AG09309 (cell line): ENCODE measurements at regions not wholly inside any gene's neighbourhood (a gene's known extent, or its start where the extent isn't known, plus 50 kb on each side); places are given as distances from the start of the nearest gene placed in this dataset.

Source experiments
- DNase-seq: peaks from one replicate; pipeline ENCODE4 v3.0.0-alpha.2; 2010; ENCODE audit warnings: low read depth
- H3K4me3 ChIP-seq: 2 replicates; pipeline ENCODE4 v1.5.1; 2011; ENCODE audit warnings: mild to moderate bottlenecking, low read depth, low read length, moderate library complexity; ENCODE audit not compliant: control insufficient read depth
- CTCF ChIP-seq: IDR thresholded peaks from 2 replicates; pipeline ENCODE4 v1.5.1; 2011; ENCODE audit warnings: mild to moderate bottlenecking, low read depth, low read length, inconsistent platforms; ENCODE audit not compliant: insufficient read depth, control insufficient read depth; ENCODE audit errors: missing control alignments

GRCh38 chr2:204260901-204261300 is 284.4 kb upstream of the PARD3B start:
- TF ChIP-seq CTCF, result no peak
- no peak overlapping the region for H3K4me3 ChIP-seq
- DNase-seq, result no peak

DNA sequence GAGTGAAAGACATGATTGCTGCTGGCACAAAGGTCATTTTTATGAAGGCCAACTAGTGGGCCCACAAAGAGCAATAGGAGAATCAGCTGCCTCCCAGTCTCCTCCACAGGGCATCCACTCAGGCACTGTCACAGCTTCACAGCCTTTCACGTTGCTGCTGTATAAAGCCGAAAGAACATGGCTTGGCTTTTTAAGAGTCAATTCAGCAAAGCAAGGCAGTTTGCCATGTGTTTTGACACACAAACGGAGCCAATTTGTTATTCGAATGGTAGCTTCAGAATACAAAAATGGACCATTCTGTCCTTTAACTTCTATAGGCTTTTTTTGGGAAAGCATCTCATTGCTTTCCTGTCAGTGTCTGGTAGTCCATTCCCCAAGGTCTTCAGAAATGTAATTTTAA is 283.4 kb upstream of the PARD3B start:
- no peak overlapping the region for H3K4me3 ChIP-seq
- TF ChIP-seq CTCF, result no peak
- DNase-seq, result no peak

DNA sequence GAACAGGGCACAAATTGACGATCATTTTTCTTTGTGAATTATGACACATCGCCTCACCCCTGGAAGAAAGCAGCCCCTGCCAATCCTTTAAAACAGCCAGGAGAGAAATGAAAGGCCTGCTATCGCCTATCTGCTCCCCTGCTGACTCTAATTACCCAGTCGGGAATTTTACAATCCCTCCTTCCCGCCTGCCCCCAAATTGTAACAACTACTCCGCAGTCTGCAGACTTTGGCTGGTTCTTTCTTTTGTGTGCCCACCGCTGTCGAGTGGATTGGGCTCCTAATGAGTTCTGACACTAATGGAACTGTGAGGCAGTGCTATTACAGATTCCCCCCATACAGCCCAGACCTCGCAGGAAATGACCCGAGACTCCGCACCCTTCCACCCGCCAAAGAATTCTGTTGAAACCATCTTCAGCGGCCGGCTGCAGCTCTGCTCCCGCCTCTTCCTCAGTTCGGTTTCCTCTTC is 281.2 kb upstream of the PARD3B start:
- no peak overlapping the region for H3K4me3 ChIP-seq
- no peak for TF ChIP-seq CTCF
- no peak for DNase-seq

GRCh38 chr2:204264621-204265140 is 280.6 kb upstream of the PARD3B start:
- no peak for TF ChIP-seq CTCF
- DNase-seq, result no peak
- no peak overlapping the region for H3K4me3 ChIP-seq

DNA sequence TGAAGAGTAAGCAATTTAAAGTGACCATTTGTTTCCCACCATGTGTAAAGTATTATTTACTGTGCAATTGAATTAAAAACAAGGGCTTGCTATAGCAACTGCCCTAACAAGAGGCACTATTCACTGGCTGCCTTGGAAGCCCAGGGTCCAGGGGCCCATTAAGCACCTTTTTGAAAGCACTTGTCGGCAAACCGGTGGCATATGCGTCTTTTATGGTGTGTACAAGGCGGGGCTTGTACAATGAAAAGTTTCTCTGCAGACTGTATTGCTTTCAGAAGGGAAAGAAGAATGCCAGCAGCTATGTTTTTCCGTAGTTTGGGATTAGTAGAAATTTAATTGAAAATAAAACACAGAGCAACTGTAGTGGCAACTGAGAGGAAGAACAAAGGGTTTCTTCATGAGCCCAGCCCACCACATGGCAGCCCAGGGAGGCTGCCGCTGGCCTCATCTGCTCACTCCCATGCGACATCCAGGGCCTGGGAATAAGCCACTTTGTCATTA is 279.5 kb upstream of the PARD3B start:
- no peak for DNase-seq
- no peak for TF ChIP-seq CTCF
- no peak overlapping the region for H3K4me3 ChIP-seq

GRCh38 chr2:204268458-204268857 is 276.8 kb upstream of the PARD3B start:
- TF ChIP-seq CTCF, result peak; percentile 23
- DNase-seq, result no peak
- H3K4me3 ChIP-seq, result no peak overlapping the region
